HEK293T (cell line): ENCODE measurements at regions not wholly inside any gene's neighbourhood (a gene's known extent, or its start where the extent isn't known, plus 50 kb on each side); places are given as distances from the start of the nearest gene placed in this dataset.

ENCODE experiments used
- CTCF ChIA-PET: fragments of 350-600 bp; formaldehyde crosslinking; extraction: SDS; loops from one replicate; lab custom pipeline; 2021; ENCODE audit warnings: antibody characterized with exemption, inconsistent platforms; lab: Yijun Ruan, JAX
- POLR2A ChIA-PET: fragments of 350-600 bp; formaldehyde crosslinking; extraction: SDS; loops from one replicate; lab custom pipeline; 2020; ENCODE audit warnings: antibody characterized with exemption, inconsistent platforms; lab: Yijun Ruan, JAX
- DNase-seq: peaks from one replicate; pipeline ENCODE4 v3.0.0; 2012; ENCODE audit warnings: mixed read lengths; ENCODE audit errors: extremely low spot score
- ARNT ChIP-seq: fragments of 450-650 bp; IDR thresholded peaks from 2 replicates; pipeline ENCODE4 v1.6.1; 2017; ENCODE audit warnings: mild to moderate bottlenecking
- BHLHE40 ChIP-seq: fragments of 450-650 bp; IDR thresholded peaks from 2 replicates; pipeline ENCODE4 v1.6.1; 2016; ENCODE audit warnings: mild to moderate bottlenecking, moderate library complexity, borderline replicate concordance
- CTBP1 ChIP-seq: fragments of 450-650 bp; IDR thresholded peaks from 2 replicates; pipeline ENCODE4 v1.6.1; 2016; ENCODE audit warnings: borderline replicate concordance
- ELF4 ChIP-seq: fragments of 450-650 bp; IDR thresholded peaks from 2 replicates; pipeline ENCODE4 v1.6.1; 2017; ENCODE audit warnings: antibody characterized with exemption
- FOXA1 ChIP-seq: fragments of 450-650 bp; IDR thresholded peaks from 2 replicates; pipeline ENCODE4 v1.6.1; 2016; ENCODE audit warnings: mild to moderate bottlenecking
- FOXK2 ChIP-seq: fragments of 450-650 bp; IDR thresholded peaks from 2 replicates; pipeline ENCODE4 v1.6.1; 2016; ENCODE audit warnings: mild to moderate bottlenecking
- FOXM1 ChIP-seq: fragments of 450-650 bp; IDR thresholded peaks from 2 replicates; pipeline ENCODE4 v1.6.1; 2017; ENCODE audit warnings: mild to moderate bottlenecking, borderline replicate concordance
- HDGF ChIP-seq: fragments of 450-650 bp; IDR thresholded peaks from 2 replicates; pipeline ENCODE4 v1.6.1; 2017; ENCODE audit warnings: antibody characterized with exemption, borderline replicate concordance
- L3MBTL2 ChIP-seq: fragments of 450-650 bp; conservative IDR thresholded peaks from 2 replicates; pipeline ENCODE4 v1.6.1; 2016; ENCODE audit warnings: mild to moderate bottlenecking
- LEF1 ChIP-seq: fragments of 450-650 bp; IDR thresholded peaks from 2 replicates; pipeline ENCODE4 v1.6.1; 2017; ENCODE audit warnings: mild to moderate bottlenecking, borderline replicate concordance
- NFRKB ChIP-seq: fragments of 450-650 bp; IDR thresholded peaks from 2 replicates; pipeline ENCODE4 v1.6.1; 2016; ENCODE audit warnings: mild to moderate bottlenecking, moderate library complexity
- SP1 ChIP-seq: fragments of 450-650 bp; IDR thresholded peaks from 2 replicates; pipeline ENCODE4 v1.6.1; 2017
- SUZ12 ChIP-seq: fragments of 450-650 bp; IDR thresholded peaks from 2 replicates; pipeline ENCODE4 v1.6.1; 2016; ENCODE audit warnings: mild to moderate bottlenecking
- TARDBP ChIP-seq: fragments of 450-650 bp; IDR thresholded peaks from 2 replicates; pipeline ENCODE4 v1.6.1; 2016
- ZNF384 ChIP-seq: fragments of 450-650 bp; IDR thresholded peaks from 2 replicates; pipeline ENCODE4 v1.6.1; 2016
- TF ChIP-seq, protein P1 (sequence below): fragments of 450-650 bp; IDR thresholded peaks from 2 replicates; pipeline ENCODE4 v1.6.1; 2016

DNA sequence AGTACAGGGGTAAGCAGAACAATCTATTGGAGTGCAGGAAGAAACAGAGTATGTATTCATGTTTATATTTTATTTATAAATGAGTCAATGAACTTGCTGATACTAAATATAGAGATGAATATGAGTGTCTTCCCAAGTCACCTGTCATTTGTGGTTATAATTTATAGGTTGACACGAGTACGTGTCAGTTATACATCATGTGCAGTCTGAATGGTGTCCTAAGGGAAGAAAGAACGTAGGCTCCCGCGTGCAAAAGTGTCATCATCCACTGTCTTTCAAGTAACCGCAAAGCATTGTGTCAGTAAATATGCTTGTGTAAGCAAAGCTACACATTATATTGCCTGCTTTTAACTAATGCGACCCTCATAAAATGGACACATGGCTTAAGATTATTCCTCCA lies 786.1 kb downstream of the KCNJ2 start:
- POLR2A ChIA-PET, result no interaction called here
- DNase-seq, result no peak
- TF ChIP-seq, protein P1, sequence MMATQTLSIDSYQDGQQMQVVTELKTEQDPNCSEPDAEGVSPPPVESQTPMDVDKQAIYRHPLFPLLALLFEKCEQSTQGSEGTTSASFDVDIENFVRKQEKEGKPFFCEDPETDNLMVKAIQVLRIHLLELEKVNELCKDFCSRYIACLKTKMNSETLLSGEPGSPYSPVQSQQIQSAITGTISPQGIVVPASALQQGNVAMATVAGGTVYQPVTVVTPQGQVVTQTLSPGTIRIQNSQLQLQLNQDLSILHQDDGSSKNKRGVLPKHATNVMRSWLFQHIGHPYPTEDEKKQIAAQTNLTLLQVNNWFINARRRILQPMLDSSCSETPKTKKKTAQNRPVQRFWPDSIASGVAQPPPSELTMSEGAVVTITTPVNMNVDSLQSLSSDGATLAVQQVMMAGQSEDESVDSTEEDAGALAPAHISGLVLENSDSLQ, result peak; percentile 68
- TF ChIP-seq FOXM1, result no peak
- CTCF ChIA-PET, result no interaction called here

DNA sequence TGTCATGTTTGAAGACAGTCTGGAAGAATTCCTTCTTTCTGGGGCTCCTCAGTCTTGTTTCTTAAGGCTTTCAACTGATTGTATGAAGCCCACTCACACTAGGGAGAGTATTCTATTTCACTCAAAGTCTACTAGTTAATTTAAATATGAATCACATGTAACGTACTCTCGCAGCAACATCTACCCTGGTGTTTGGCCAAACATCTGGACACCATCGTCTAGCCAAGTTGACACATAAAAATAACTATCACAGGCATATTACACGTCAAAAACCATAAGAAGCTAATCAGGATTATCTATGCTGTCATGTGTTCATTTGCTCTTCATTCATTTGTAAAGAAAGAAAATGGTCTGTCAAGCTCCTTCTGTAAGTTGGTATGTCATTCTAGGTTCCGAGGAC lies 787.4 kb downstream of the KCNJ2 start:
- no peak for DNase-seq
- POLR2A ChIA-PET, result no interaction called here
- TF ChIP-seq SUZ12 (no peak), ZNF384 (no peak)
- CTCF ChIA-PET, result no interaction called here

DNA sequence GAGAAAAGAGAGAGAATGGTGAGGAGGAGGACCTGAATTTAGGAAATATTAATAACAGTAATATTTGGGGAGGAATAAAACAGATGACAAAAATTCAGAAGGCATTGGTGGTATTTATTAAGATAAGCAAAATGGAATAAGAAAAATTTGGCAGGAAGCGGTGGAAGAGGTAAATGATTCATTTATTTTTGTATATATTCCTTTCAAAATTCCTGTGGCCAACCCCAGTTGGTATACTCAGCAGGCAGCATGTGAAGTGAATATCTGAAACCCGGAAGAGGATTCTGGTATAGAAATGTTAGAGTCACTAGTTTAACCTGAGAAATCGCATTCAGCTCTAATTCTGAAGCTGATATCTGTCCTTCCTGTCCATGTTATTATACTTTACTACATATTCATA lies 792.0 kb downstream of the KCNJ2 start:
- ChIA-PET POLR2A (no interaction called here), CTCF (no interaction called here)
- no peak for DNase-seq
- TF ChIP-seq FOXA1 (no peak), LEF1 (no peak), ELF4 (no peak), FOXM1 (no peak), SP1 (no peak), CTBP1 (no peak)

DNA sequence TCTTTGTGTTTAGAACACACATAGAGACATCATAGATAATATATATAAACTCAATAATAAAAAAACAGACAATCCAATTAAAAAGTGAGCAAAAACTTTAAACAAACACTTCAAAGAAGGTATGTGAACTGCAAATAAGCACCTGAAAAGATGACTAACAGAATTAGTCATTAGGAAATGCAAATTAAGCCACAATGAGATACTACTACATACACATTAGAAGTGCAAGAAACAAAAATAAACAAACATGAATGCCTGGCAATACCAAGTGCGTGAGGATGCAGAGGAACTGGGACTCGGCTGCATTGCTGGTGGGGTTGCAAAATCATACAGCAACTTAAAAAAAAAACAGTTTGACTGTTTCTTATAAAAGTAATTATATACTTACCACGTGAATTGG lies 799.0 kb downstream of the KCNJ2 start:
- no peak for TF ChIP-seq ZNF384
- TF ChIP-seq CTBP1, result no peak
- TF ChIP-seq NFRKB, result no peak
- TF ChIP-seq, protein P1, result no peak
- TF ChIP-seq FOXM1, result no peak
- no peak for TF ChIP-seq ARNT
- ChIA-PET POLR2A (no interaction called here), CTCF (no interaction called here)
- no peak for DNase-seq

DNA sequence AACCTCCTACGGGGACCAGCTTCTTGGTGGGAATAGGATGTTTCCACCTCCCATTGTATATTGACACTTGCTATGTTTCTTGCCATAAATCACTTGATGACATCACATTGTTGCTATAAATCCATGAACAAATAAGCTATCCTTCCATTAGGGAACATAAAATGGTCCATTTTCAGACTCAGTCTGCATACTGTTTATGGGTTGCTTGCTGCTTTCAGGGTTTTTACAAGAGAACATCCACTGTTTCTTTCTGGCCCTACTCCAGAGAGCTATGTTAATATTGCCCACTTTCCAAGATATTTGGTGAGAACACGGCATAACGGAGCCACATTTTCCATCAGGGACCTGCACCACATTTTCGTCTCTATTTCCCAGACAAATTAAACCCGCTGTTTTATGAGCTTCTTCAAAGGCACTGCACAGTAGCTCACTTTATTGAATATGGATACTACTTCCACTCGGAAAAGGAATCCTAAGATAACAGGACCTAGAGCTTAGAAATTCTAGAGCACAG lies 800.2 kb downstream of the KCNJ2 start:
- peak; percentile 71 for DNase-seq
- CTCF ChIA-PET, result interaction anchor here (0.6 kb wide), 1 partner anchor 823 kb away, joined by 3 read pairs; no protein-coding TSS in a partner anchor
- TF ChIP-seq CTBP1 (peak; percentile 100), BHLHE40 (no peak), FOXM1 (0 out of 2 replicates have a peak, but pooled peaks have one; percentile 47), FOXA1 (peak; percentile 96), TARDBP (peak; percentile 81), NFRKB (no peak), ZNF384 (peak; percentile 80), LEF1 (peak; percentile 89), HDGF (no peak), ARNT (peak; percentile 89), FOXK2 (peak; percentile 88), ELF4 (peak; percentile 34; the same call in 1 of the 2 replicates)
- TF ChIP-seq, protein P1, result peak; percentile 98
- POLR2A ChIA-PET, result interaction anchor here (0.6 to 1.1 kb wide), 2 partner anchors 54 to 917 kb away, joined by 4 to 6 read pairs; no protein-coding TSS in a partner anchor

DNA sequence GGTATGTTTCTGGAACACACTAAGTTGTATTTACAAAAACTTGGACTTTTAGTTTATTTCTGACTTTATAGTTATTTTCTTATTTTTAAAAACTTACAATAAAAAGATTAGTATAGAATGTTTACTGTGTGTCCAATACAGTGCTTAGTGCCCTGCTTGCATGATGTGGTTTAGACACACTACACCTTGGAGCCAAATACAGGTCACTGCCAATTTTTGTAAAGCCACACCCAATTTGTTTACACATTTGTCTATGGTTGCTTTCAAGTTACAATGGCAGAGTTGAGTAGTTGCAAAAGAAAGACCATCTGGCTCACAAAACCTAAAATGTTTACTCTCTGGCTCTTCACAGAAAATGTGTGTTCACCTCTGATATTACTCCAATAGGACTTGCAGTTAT lies 807.1 kb downstream of the KCNJ2 start:
- TF ChIP-seq ZNF384 (no peak), LEF1 (no peak), SP1 (no peak)
- TF ChIP-seq, protein P1, result no peak
- ChIA-PET POLR2A (no interaction called here), CTCF (no interaction called here)

DNA sequence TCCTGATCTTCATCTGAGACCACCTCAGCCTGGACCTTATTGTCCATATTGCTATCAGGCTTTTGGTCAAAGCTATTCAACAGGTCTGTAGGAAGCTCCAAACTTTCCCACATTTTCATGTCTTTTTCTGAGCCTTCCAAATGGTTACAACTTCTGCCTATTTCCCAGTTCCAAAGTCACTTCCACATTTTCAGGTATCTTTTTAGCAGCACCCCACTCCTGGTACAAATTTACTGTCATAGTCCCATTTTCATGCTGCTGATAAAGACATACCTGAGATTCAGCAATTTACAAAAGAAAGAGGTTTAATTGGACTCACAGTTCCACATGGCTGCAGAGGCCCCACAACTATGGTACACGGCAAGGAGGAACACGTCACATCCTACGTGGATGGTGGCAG lies 815.5 kb downstream of the KCNJ2 start:
- no peak for DNase-seq
- POLR2A ChIA-PET, result no interaction called here
- CTCF ChIA-PET, result no interaction called here
- TF ChIP-seq LEF1 (no peak), TARDBP (no peak), L3MBTL2 (no peak), FOXA1 (no peak), NFRKB (no peak), ELF4 (no peak), FOXM1 (no peak), HDGF (no peak), CTBP1 (no peak), SUZ12 (no peak)
- TF ChIP-seq, protein P1, result no peak

More for the DNA sequence above, 807.1 kb downstream of the KCNJ2 start:
- DNase-seq, result no peak
